KMS-11 (cell line): ENCODE measurements at regions not wholly inside any gene's neighbourhood (a gene's known extent, or its start where the extent isn't known, plus 50 kb on each side); places are given as distances from the start of the nearest gene placed in this dataset.

Experiments used
- H2AFZ ChIP-seq: fragments of 200-600 bp; sonication (generic); 2 replicates; pipeline ENCODE4 v1.6.1; 2016; ENCODE audit warnings: antibody characterized with exemption, mixed run types, low read depth
- H3K27ac ChIP-seq: fragments of 200-600 bp; sonication (generic); 2 replicates; pipeline ENCODE4 v1.6.1; 2016; ENCODE audit warnings: mild to moderate bottlenecking, mixed run types
- H3K27me3 ChIP-seq: fragments of 200-600 bp; sonication (generic); 2 replicates; pipeline ENCODE4 v1.6.1; 2017; ENCODE audit warnings: mild to moderate bottlenecking, low read depth, mixed run types, moderate library complexity; ENCODE audit not compliant: insufficient read depth
- H3K36me3 ChIP-seq: fragments of 200-600 bp; sonication (generic); 2 replicates; pipeline ENCODE4 v1.6.1; 2017; ENCODE audit warnings: mild to moderate bottlenecking, mixed run types; ENCODE audit not compliant: insufficient read depth
- H3K4me1 ChIP-seq: fragments of 200-600 bp; sonication (generic); 2 replicates; pipeline ENCODE4 v1.6.1; 2016; ENCODE audit warnings: mild to moderate bottlenecking, low read depth, mixed run types; ENCODE audit not compliant: poor library complexity, severe bottlenecking
- H3K4me2 ChIP-seq: fragments of 200-600 bp; sonication (generic); 2 replicates; pipeline ENCODE4 v1.7.0; 2016; ENCODE audit warnings: mild to moderate bottlenecking, mixed run types
- H3K4me3 ChIP-seq: fragments of 200-600 bp; sonication (generic); IDR thresholded peaks from 2 replicates; pipeline ENCODE4 v1.6.1; 2017; ENCODE audit warnings: low read depth, low read length, mixed read lengths; ENCODE audit not compliant: insufficient read depth
- H3K79me2 ChIP-seq: fragments of 200-600 bp; sonication (generic); 2 replicates; pipeline ENCODE4 v1.6.1; 2016; ENCODE audit warnings: low read depth, mixed run types; ENCODE audit not compliant: insufficient read depth
- H3K9ac ChIP-seq: fragments of 200-600 bp; sonication (generic); 2 replicates; pipeline ENCODE4 v1.6.1; 2016; ENCODE audit warnings: mild to moderate bottlenecking, mixed run types
- H4K20me1 ChIP-seq: fragments of 200-600 bp; sonication (generic); 2 replicates; pipeline ENCODE4 v1.6.1; 2016; ENCODE audit warnings: mild to moderate bottlenecking, mixed run types; ENCODE audit not compliant: insufficient read depth
- TF ChIP-seq, protein P1 (sequence below): fragments of 200-600 bp; sonication (generic); conservative IDR thresholded peaks from 2 replicates; pipeline ENCODE4 v1.6.1; 2017; ENCODE audit warnings: low read depth, mild to moderate bottlenecking, antibody characterized with exemption, low read length, moderate library complexity, mixed read lengths

DNA sequence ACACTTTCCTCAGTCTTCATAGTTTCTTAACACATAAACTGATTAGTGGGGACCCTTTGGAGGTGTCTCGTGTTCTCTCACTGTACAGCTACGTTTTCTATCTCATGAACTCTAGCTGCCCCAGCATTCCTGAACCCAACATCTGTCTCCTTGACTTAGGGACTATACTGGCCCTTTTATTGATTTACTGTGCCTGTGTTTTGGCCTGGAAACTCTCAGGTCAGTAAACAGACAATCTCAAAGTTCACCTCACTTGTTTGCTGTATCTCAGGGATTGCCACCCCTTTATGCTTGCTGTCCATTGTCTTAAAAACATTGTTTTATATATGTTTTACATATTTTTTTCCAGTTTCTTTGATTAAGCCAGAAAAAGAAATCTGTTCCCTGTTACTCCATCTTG is 222.8 kb downstream of the FAM170A start:
- no peak overlapping the region for H2AFZ ChIP-seq
- H3K4me2 ChIP-seq, result no peak overlapping the region

GRCh38 chr5:119860463-119860862 is 231.1 kb downstream of the FAM170A start:
- H3K27me3 ChIP-seq, result no peaks in the 10 kb centered on the region
- H3K4me3 ChIP-seq, result no peak overlapping the region
- H3K9ac ChIP-seq, result no peak overlapping the region
- no peak overlapping the region for H3K4me2 ChIP-seq
- H4K20me1 ChIP-seq, result no peaks in the 10 kb centered on the region
- no peaks in the 10 kb centered on the region for H3K79me2 ChIP-seq
- no peaks in the 10 kb centered on the region for H3K36me3 ChIP-seq
- TF ChIP-seq, protein P1, sequence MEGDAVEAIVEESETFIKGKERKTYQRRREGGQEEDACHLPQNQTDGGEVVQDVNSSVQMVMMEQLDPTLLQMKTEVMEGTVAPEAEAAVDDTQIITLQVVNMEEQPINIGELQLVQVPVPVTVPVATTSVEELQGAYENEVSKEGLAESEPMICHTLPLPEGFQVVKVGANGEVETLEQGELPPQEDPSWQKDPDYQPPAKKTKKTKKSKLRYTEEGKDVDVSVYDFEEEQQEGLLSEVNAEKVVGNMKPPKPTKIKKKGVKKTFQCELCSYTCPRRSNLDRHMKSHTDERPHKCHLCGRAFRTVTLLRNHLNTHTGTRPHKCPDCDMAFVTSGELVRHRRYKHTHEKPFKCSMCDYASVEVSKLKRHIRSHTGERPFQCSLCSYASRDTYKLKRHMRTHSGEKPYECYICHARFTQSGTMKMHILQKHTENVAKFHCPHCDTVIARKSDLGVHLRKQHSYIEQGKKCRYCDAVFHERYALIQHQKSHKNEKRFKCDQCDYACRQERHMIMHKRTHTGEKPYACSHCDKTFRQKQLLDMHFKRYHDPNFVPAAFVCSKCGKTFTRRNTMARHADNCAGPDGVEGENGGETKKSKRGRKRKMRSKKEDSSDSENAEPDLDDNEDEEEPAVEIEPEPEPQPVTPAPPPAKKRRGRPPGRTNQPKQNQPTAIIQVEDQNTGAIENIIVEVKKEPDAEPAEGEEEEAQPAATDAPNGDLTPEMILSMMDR, result no peak
- H3K4me1 ChIP-seq, result no peaks in the 10 kb centered on the region
- H2AFZ ChIP-seq, result no peak overlapping the region
- H3K27ac ChIP-seq, result no peak overlapping the region

More for the DNA sequence above, 222.8 kb downstream of the FAM170A start:
- Histone ChIP-seq H3K9ac (no peak overlapping the region), H3K27me3 (no peaks in the 10 kb centered on the region), H4K20me1 (no peaks in the 10 kb centered on the region), H3K4me1 (no peaks in the 10 kb centered on the region), H3K4me3 (no peak overlapping the region), H3K79me2 (no peaks in the 10 kb centered on the region), H3K27ac (no peak overlapping the region), H3K36me3 (no peaks in the 10 kb centered on the region)
- TF ChIP-seq, protein P1, result no peak

- Histone ChIP-seq H3K9ac (no peak overlapping the region), H2AFZ (no peak overlapping the region), H3K27ac (no peak overlapping the region), H3K36me3 (no peaks in the 10 kb centered on the region), H3K79me2 (no peaks in the 10 kb centered on the region), H3K4me1 (no peaks in the 10 kb centered on the region), H3K4me3 (no peak overlapping the region), H3K27me3 (no peaks in the 10 kb centered on the region), H4K20me1 (no peaks in the 10 kb centered on the region), H3K4me2 (no peak overlapping the region)
- TF ChIP-seq, protein P1, result no peak
Observed at GRCh38 chr5:119862619-119863018, 233.3 kb downstream of the FAM170A start.

- H3K27me3 ChIP-seq, result no peaks in the 10 kb centered on the region
- TF ChIP-seq, protein P1, result no peak
- H4K20me1 ChIP-seq, result no peaks in the 10 kb centered on the region
- H2AFZ ChIP-seq, result no peak overlapping the region
- H3K4me2 ChIP-seq, result no peak overlapping the region
- no peaks in the 10 kb centered on the region for H3K36me3 ChIP-seq
- no peak overlapping the region for H3K27ac ChIP-seq
- no peak overlapping the region for H3K4me3 ChIP-seq
- H3K9ac ChIP-seq, result no peak overlapping the region
- no peaks in the 10 kb centered on the region for H3K79me2 ChIP-seq
- H3K4me1 ChIP-seq, result no peaks in the 10 kb centered on the region
Observed at GRCh38 chr5:119864286-119864685, 234.9 kb downstream of the FAM170A start.
